ENCODE measurements at regions not wholly inside any gene's neighbourhood (a gene's known extent, or its start where the extent isn't known, plus 50 kb on each side); places are given as distances from the start of the nearest gene placed in this dataset.

DNA sequence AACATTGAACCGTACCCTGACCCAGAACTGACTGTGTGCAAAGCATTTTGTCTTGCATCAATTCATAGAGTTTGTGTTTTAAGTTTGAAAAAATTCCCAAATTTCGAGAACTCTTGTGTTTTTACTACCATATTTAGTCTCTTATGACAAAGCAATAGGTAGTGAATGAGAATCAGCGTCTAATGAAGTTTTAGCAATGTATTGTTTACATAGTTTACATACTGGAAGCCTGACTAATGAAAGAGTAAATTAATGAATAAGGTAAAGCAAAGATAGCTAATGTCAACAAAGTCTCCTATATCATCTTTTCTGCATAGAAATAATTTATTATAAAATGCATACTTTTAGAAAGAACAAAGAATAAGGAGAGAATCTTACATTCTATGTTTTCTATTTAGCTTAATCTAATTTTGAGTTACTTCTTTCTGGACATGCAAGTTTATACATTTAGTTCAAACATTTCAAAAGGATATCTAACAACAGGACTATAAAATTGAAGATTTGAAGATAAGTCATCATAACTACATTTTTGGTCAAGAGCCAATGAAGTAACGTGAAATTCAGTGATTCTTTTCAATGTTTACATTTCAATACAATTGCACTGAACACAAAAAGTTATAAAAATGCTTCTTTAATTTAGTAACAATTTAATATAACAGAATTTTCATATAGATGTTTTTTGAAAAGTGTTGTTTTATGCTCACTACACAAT lies 1943.7 kb downstream of the NCAM2 start:
- DNase-seq (ENCODE audit: low read depth in 1 of 2, low spot score in 2 of 2) = no peak
- Histone ChIP-seq H3K36me3 (no peaks in the 10 kb centered on the region), H3K4me1 (replicated peaks) (no peaks in the 10 kb centered on the region), H3K27ac (no peak overlapping the region), H3K27me3 (replicated peaks) (no peaks in the 10 kb centered on the region), H3K9me3 (replicated peaks) (no peaks in the 10 kb centered on the region), H3K4me3 (no peak overlapping the region)

DNA sequence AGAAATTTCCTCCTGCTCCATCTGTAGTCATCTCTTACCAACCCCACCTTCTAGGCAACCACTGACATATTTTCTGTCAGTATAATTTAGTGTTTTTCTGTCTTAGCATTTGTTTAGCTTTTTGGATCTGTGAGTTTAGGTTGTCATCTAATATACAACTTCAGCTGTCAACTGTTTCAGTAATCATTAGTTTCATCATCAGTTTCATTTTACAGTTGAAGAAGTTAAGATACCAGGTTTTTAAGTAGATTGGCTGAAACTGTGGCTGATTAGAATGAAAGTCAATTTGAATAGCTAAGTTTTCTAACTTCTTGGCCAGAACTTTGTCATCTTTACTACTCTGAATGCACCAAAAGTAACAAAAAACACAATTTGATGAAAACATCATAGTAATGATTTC lies 1957.3 kb downstream of the NCAM2 start:
- Histone ChIP-seq H3K27ac (no peak overlapping the region), H3K27me3 (replicated peaks) (no peaks in the 10 kb centered on the region), H3K36me3 (no peaks in the 10 kb centered on the region), H3K4me1 (replicated peaks) (no peaks in the 10 kb centered on the region), H3K9me3 (replicated peaks) (no peaks in the 10 kb centered on the region; the same call in 1 of the 2 replicates), H3K4me3 (no peak overlapping the region)
- no peak for DNase-seq (ENCODE audit: low read depth in 1 of 2, low spot score in 2 of 2)

DNA sequence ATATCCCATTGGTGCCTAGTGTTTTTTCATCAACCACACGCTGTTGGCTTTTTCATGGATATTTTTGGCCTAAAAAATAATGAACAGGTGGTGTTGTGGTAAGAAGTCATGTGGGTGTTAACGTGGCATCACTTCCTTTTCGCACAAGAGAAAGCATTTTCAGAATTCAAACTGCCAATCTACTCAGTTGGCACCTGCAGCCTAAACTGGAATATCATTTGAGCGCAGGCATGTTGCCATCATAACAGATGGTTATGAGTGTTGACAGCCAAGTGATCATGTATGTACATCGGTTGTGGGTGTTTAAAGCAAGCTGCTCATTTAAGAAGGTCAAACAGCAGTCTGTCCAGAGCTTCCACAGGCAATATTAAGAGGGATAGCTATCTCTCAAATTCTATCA lies 1963.0 kb downstream of the NCAM2 start:
- Histone ChIP-seq H3K4me1 (replicated peaks) (no peaks in the 10 kb centered on the region), H3K27me3 (replicated peaks) (no peaks in the 10 kb centered on the region), H3K4me3 (no peak overlapping the region), H3K9me3 (replicated peaks) (no peaks in the 10 kb centered on the region), H3K27ac (no peak overlapping the region), H3K36me3 (no peaks in the 10 kb centered on the region)
- DNase-seq (ENCODE audit: low read depth in 1 of 2, low spot score in 2 of 2) = no peak

- no peaks in the 10 kb centered on the region for H3K36me3 ChIP-seq
- no peak overlapping the region for H3K4me3 ChIP-seq
- no peaks in the 10 kb centered on the region for H3K9me3 ChIP-seq (replicated peaks)
- no peak for DNase-seq (ENCODE audit: low read depth in 1 of 2, low spot score in 2 of 2)
- H3K4me1 ChIP-seq (replicated peaks) = no peaks in the 10 kb centered on the region
- no peak overlapping the region for H3K27ac ChIP-seq
- no peaks in the 10 kb centered on the region for H3K27me3 ChIP-seq (replicated peaks)
Measured at GRCh38 chr21:22965455-22966135, 1967.4 kb downstream of the NCAM2 start.

DNA sequence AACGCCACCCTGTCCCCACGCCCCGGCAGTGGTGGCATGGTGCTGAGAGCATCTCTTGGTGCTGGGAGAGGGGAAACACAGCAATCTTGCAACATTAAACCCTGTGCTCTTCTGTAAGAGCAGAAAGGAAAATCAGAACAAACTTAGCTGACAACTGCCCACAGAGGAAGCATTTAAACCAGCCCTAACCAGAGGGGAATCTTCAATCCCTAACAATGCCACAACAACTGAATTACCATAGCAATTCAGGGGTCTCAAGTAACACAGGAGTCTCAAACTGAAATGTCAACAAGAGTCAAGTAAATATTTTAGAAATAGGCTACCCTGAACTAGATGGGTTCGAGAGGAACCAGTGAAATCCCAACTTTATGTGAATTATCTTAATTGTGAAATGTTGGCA lies 1983.6 kb downstream of the NCAM2 start:
- H3K9me3 ChIP-seq (replicated peaks) = 0 out of 2 replicates have a peak, but pooled peaks cover 3% of the 10 kb centered on the region
- no peak overlapping the region for H3K4me3 ChIP-seq
- no peaks in the 10 kb centered on the region for H3K27me3 ChIP-seq (replicated peaks)
- no peaks in the 10 kb centered on the region for H3K4me1 ChIP-seq (replicated peaks)
- no peak overlapping the region for H3K27ac ChIP-seq
- H3K36me3 ChIP-seq = no peaks in the 10 kb centered on the region
- no peak for DNase-seq (ENCODE audit: low read depth in 1 of 2, low spot score in 2 of 2)

- Histone ChIP-seq H3K27ac (no peak overlapping the region), H3K36me3 (no peaks in the 10 kb centered on the region), H3K4me1 (replicated peaks) (no peaks in the 10 kb centered on the region), H3K9me3 (replicated peaks) (0 out of 2 replicates have a peak, but pooled peaks cover 4% of the 10 kb centered on the region), H3K27me3 (replicated peaks) (no peaks in the 10 kb centered on the region), H3K4me3 (no peak overlapping the region)
- DNase-seq (ENCODE audit: low read depth in 1 of 2, low spot score in 2 of 2) = no peak
Measured at GRCh38 chr21:22993144-22993543, 1994.9 kb downstream of the NCAM2 start.

GRCh38 chr21:22993822-22994574 lies 1995.8 kb downstream of the NCAM2 start:
- Histone ChIP-seq H3K9me3 (replicated peaks) (0 out of 2 replicates have a peak, but pooled peaks cover 4% of the 10 kb centered on the region), H3K4me3 (no peak overlapping the region), H3K27me3 (replicated peaks) (no peaks in the 10 kb centered on the region), H3K27ac (no peak overlapping the region), H3K36me3 (no peaks in the 10 kb centered on the region), H3K4me1 (replicated peaks) (no peaks in the 10 kb centered on the region)
- no peak for DNase-seq (ENCODE audit: low read depth in 1 of 2, low spot score in 2 of 2)

DNA sequence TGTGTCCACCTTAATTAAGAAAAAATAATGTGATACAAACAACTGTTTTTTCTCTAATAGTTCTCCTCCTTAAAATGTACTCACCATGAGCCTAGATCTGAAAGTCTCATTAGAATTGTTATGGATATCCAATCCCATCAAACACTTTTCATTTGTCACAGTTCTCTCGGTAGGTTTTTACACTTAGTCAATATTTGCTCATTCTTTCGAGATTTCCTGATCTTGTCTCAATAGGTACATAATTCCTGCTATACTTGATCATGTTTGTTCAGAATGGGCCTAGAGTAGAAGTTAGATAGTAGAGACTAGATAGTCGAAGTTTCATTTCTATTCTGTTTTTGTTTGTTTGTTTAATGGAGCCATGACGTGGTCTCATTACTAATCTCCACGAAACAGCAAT lies 2005.7 kb downstream of the NCAM2 start:
- Histone ChIP-seq H3K27ac (no peak overlapping the region), H3K27me3 (replicated peaks) (no peaks in the 10 kb centered on the region), H3K4me3 (no peak overlapping the region), H3K9me3 (replicated peaks) (no peaks in the 10 kb centered on the region), H3K36me3 (no peaks in the 10 kb centered on the region), H3K4me1 (replicated peaks) (no peaks in the 10 kb centered on the region)
- DNase-seq (ENCODE audit: low read depth in 1 of 2, low spot score in 2 of 2) = no peak

DNA sequence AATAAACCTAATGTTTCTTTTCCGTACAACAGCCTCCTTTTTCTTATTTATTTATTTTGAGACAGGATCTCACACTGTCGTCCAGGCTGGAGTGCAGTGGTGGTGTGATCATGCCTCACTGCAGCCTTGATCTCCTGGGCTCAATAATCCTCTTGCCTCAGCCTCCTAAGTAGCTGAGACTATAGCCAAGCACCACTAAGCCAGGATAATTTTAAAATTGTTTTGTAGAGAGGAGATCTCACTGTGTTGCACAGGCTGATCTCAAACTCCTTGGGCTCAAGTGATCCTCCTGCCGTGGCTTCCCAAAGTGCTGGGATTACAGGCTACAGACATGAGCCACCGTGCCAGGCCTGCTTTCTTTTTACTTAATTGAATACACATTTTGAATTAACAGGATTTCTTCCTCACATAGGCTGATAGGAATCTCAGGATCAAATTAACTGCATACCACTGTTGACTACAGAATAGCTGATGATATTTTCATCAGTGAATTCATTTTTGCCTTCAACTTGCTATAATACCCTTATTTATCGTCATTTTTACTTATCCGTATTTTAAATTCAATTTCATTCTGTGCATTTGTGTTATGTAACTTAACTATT lies 2010.5 kb downstream of the NCAM2 start:
- Histone ChIP-seq H3K27me3 (replicated peaks) (no peaks in the 10 kb centered on the region), H3K4me1 (replicated peaks) (no peaks in the 10 kb centered on the region), H3K4me3 (no peak overlapping the region), H3K36me3 (no peaks in the 10 kb centered on the region), H3K27ac (no peak overlapping the region), H3K9me3 (replicated peaks) (no peaks in the 10 kb centered on the region; the same call in 1 of the 2 replicates)
- no peak for DNase-seq (ENCODE audit: low read depth in 1 of 2, low spot score in 2 of 2)

GRCh38 chr21:23009360-23009759 lies 2011.2 kb downstream of the NCAM2 start:
- no peaks in the 10 kb centered on the region for H3K36me3 ChIP-seq
- no peak for DNase-seq (ENCODE audit: low read depth in 1 of 2, low spot score in 2 of 2)
- H3K9me3 ChIP-seq (replicated peaks) = no peaks in the 10 kb centered on the region; the same call in 1 of the 2 replicates
- no peaks in the 10 kb centered on the region for H3K27me3 ChIP-seq (replicated peaks)
- H3K27ac ChIP-seq = no peak overlapping the region
- H3K4me3 ChIP-seq = no peak overlapping the region
- H3K4me1 ChIP-seq (replicated peaks) = no peaks in the 10 kb centered on the region

DNA sequence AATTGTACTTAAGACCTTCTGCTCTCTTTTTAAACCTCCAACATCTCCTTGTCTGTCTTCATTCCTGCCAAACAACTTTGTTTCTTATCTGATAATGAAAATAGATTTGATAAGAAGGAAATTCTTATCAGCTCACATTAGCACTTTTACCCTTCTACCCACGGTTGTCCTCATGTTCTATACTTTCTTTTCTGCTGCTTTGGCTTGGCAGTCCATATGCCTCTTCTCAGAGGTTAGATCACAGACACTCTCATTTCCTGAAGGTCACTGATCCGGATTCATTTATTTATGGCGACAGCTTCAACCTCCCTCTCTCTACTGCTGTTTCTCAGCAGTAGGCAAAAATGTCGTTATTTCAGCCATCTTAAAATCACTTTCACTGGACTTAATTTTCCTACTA lies 2015.8 kb downstream of the NCAM2 start:
- Histone ChIP-seq H3K9me3 (replicated peaks) (no peaks in the 10 kb centered on the region; the same call in 1 of the 2 replicates), H3K27ac (no peak overlapping the region), H3K27me3 (replicated peaks) (no peaks in the 10 kb centered on the region), H3K36me3 (no peaks in the 10 kb centered on the region), H3K4me1 (replicated peaks) (no peaks in the 10 kb centered on the region), H3K4me3 (no peak overlapping the region)
- no peak for DNase-seq (ENCODE audit: low read depth in 1 of 2, low spot score in 2 of 2)

GRCh38 chr21:23016617-23017016 lies 2018.4 kb downstream of the NCAM2 start:
- no peaks in the 10 kb centered on the region for H3K36me3 ChIP-seq
- H3K4me1 ChIP-seq (replicated peaks) = no peaks in the 10 kb centered on the region
- no peak for DNase-seq (ENCODE audit: low read depth in 1 of 2, low spot score in 2 of 2)
- no peak overlapping the region for H3K4me3 ChIP-seq
- no peaks in the 10 kb centered on the region for H3K9me3 ChIP-seq (replicated peaks)
- no peak overlapping the region for H3K27ac ChIP-seq
- H3K27me3 ChIP-seq (replicated peaks) = no peaks in the 10 kb centered on the region

GRCh38 chr21:23017989-23018388 lies 2019.8 kb downstream of the NCAM2 start:
- no peaks in the 10 kb centered on the region for H3K27me3 ChIP-seq (replicated peaks)
- no peaks in the 10 kb centered on the region for H3K9me3 ChIP-seq (replicated peaks)
- no peak overlapping the region for H3K27ac ChIP-seq
- no peaks in the 10 kb centered on the region for H3K36me3 ChIP-seq
- DNase-seq (ENCODE audit: low read depth in 1 of 2, low spot score in 2 of 2) = no peak
- no peaks in the 10 kb centered on the region for H3K4me1 ChIP-seq (replicated peaks)
- no peak overlapping the region for H3K4me3 ChIP-seq

- H3K36me3 ChIP-seq = no peaks in the 10 kb centered on the region
- DNase-seq (ENCODE audit: low read depth in 1 of 2, low spot score in 2 of 2) = no peak
- H3K9me3 ChIP-seq (replicated peaks) = no peaks in the 10 kb centered on the region
- H3K27me3 ChIP-seq (replicated peaks) = no peaks in the 10 kb centered on the region
- no peak overlapping the region for H3K4me3 ChIP-seq
- H3K27ac ChIP-seq = no peak overlapping the region
- H3K4me1 ChIP-seq (replicated peaks) = no peaks in the 10 kb centered on the region
Measured at GRCh38 chr21:23020969-23021368, 2022.8 kb downstream of the NCAM2 start.

Measured in SJSA1 (cell line).